ENCODE measurements at regions not wholly inside any gene's neighbourhood (a gene's known extent, or its start where the extent isn't known, plus 50 kb on each side); places are given as distances from the start of the nearest gene placed in this dataset.
"Not testable (repeated sequence)": the region's sequence is repeated elsewhere in the genome, so short reads cannot be mapped to it uniquely, and the experiment has no call there.

DNA sequence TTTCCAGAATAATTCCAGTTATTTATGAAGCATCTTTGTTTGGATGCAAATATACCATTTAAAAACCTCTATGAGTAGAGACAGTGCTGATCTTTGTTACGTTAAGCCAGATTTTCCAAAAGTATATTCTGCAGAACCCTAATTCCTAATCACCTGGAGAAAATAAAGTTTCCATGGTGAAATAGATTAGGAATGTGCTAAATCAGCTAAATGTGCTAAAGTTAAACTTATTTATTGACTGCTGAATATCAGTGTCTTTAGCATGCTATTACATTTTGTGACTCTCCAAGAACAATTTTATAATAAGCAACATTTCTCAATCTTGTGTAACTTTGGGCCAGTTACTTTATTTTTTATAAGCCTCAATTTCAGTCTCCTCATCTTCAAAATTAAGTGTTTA is 196.3 kb upstream of the NFIA start:
- no peak for DNase-seq

DNA sequence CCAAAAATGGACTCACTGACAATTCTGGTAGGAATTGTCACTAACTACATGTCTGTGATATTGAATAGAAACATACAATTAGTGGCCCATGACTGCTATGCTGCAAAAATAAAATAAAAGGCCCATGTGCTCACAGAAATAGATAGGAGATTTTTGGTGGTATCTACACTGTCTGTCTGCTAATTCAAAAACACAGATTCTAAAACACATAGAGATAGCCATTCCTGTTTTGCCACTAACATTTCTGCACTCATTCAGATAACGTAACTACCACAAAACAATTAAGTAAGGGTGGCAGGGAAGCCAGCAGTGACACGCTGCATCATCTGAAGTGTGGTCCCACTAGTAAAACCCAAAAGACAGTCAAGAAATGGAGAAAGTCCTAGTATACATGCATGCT is 202.2 kb upstream of the NFIA start:
- DNase-seq: no peak

DNA sequence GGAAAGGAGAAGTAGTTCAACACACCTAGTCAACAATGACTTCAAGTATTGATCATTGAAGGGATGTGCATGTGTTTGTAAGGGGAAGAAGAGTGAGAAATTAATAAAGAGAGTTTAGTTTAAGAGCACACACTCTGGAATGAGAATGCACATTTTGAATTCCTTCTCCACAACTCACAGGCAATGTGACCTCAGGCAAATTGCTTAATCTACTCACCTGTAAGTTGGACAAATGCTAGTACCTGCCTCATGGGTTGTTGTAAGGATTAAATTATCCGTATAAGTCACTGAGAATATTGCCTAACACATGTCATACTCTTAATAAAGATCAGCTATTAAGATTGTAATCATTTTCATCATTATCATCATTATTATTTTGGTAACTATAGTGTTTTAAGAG is 204.0 kb upstream of the NFIA start:
- no peak for DNase-seq

- no peak for DNase-seq
Observed at GRCh38 chr1:60877376-60877775, 205.0 kb upstream of the NFIA start.

DNA sequence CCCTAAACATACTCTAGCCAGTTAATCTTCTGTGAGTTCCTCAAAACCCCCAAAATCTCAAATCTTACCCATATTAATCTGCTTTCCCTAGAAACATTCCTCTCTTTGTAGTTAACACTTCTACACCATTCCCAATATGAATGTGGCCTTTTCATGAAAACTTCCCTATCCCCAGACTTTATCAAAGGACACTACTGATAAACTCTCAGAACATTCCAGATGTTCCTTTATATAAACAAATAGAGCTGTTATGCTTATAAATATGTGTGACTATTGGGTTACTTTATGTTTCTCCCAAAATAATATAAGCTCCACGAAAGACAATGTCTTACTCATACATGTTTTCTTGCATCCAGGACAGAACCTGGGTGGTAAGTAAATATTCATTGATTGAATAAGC is 205.4 kb upstream of the NFIA start:
- DNase-seq: no peak

DNA sequence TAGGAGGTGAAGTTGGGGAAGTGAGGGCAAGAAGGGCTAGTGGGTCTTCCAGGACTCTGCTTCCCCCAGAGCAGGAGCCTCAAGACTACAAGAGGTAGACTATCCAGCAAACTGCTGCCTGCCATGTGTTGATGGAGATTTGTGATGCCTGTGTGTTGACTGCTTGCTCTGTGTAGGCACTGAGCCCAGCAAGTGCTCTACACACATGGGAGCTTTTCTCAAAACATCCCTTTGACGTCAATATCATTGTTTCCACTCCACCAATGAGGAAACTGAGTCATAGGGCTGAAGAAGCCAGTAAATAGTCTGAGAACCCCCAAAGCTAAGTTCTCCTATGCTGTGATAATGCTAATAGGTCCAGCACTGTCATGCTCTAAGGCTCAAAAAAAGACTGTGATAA is 207.2 kb upstream of the NFIA start:
- DNase-seq: no peak

- no peak for DNase-seq
Observed at GRCh38 chr1:60874718-60875117, 207.6 kb upstream of the NFIA start.

- DNase-seq: not testable (repeated sequence)
Observed at GRCh38 chr1:60873396-60873795, 209.0 kb upstream of the NFIA start.

- DNase-seq: no peak
Observed at GRCh38 chr1:60872426-60873054, 209.8 kb upstream of the NFIA start.

- DNase-seq: no peak
Observed at GRCh38 chr1:60870269-60870865, 212.0 kb upstream of the NFIA start.

- DNase-seq: no peak
Observed at GRCh38 chr1:60868901-60869663, 213.3 kb upstream of the NFIA start.

GRCh38 chr1:60867782-60868181 is 214.6 kb upstream of the NFIA start:
- DNase-seq: no peak

- DNase-seq: no peak
Observed at GRCh38 chr1:60866917-60867531, 215.3 kb upstream of the NFIA start.

DNA sequence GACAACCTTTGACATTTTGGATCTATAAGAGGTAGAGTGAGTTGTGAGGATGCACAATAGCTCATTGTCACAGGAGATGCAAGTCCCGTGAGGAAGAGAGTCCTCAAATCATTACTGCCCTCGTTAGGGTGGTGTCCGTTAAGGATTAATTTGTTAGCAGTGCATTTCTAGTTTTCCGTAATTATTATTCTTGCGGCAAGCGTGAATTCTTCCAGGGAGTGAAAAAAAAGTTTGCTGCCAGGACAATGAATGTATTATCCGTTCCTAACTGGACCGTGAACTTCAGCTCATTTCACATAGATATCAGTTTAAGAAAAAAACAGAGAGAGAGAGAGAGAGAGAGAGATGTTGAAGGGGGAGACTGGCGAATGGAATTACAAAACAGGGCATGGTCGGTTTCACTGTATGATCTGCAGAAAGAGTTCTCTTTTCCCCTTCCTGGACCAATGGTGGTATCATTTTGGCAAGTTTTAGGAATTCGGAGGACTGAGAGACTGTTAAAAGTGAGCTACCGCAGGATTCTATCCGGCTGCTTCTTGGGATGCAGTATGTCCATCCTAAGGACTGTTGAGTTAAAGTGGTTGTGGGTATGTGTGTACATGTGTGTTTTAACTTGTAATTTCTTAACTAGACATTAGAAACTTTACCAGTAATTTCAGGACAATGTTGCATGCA is 216.0 kb upstream of the NFIA start:
- no peak for DNase-seq

DNA sequence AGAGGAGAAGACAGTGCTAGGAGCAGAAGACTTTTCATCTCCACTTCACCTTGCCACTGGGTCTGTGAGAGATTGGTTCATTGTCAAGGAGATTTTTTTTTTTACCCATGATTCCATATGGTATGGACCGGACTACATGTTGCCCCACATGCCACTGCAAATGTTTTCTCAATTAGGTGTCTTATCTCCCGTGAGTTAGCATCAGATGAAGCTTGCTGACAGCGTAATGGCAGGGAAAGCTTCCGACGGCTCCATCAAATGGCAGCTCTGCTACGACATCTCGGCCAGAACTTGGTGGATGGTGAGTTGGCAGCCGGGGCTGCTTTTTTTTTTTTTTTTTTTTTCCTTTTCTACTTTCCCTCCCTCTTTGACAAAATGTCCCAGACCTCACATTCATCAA is 217.2 kb upstream of the NFIA start:
- no peak for DNase-seq

- no peak for DNase-seq
Observed at GRCh38 chr1:60864722-60865121, 217.6 kb upstream of the NFIA start.

- DNase-seq: no peak
Observed at GRCh38 chr1:60863131-60863530, 219.2 kb upstream of the NFIA start.

DNA sequence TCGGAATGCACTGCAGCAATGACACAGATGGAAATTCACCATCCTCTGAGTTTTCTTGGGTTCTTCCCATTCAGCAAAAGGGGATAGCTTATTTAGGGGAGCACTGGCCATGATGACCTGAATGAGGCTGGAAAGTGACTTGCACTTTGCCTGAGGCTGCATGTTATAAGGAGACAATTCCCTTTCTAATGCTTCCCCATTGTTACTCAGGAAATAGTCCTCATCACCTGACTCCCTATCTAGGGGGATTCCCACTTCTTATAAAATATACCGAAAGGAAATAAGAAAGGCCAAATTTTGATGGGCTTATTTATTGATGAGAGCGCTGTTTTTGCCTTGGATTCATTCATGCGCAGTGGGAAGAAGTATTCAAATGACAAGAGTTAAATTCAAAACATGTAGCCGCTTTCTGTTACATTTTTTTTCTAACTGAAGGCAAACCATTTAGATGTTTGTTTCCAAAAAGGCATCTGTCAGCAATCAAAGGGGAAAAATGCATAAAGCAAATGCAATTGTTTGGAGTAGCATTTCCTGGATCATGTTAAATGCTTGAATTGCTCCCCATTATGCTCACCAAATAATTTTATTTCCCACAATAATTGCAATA is 220.3 kb upstream of the NFIA start:
- no peak for DNase-seq

- DNase-seq: no peak
Observed at GRCh38 chr1:60859111-60859510, 223.2 kb upstream of the NFIA start.

- no peak for DNase-seq
Observed at GRCh38 chr1:60857851-60858250, 224.5 kb upstream of the NFIA start.

DNA sequence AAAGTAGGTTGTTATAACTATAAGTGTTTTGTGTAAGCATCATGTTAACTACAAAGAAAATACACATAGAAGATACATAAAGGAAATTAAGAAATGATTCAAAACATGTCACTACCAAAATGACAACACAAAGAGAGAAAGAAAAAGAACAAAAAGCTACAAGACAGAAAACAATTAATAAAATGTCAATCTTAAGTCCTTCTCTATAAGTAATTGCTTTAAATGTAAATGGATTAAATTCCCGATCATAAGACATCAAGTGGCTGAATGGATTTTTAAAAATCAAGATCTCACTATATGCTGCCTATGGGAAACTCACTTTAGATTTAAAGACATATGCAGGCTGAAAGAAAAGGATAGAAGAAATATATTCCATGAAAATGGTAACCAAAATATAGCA is 232.3 kb upstream of the NFIA start:
- DNase-seq: no peak

DNA sequence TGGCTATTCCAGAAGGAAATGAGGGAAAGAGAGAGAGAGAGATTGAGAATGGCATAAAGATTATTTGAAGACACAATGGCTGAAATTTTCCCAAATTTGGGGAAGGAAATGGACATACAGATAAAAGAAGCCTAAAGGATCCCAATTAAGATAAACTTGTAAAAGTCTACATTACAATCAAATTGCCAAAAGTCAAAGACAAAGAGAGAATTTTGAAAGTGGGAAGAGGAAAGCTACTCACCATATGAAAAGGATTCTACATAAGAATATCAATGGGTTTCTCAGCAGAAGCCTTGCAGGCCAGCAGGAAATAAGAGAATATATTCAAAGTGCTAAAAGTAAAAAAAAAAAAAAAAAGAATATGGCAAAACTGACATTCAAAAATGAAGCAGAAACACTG is 233.0 kb upstream of the NFIA start:
- no peak for DNase-seq

All from effector CD8-positive, alpha-beta T cell (primary cell).